CD4-positive, alpha-beta T cell (primary cell): ENCODE measurements at regions not wholly inside any gene's neighbourhood (a gene's known extent, or its start where the extent isn't known, plus 50 kb on each side); places are given as distances from the start of the nearest gene placed in this dataset.

ENCODE experiments used
- ATAC-seq: fragments of 200-7000 bp; cut with Tn5 transposase; one replicate; pipeline ENCODE4 v1.10.0; 2022; ENCODE audit warnings: mild to moderate bottlenecking; ENCODE audit not compliant: poor library complexity
- CTCF ChIA-PET: fragments of 350-600 bp; sonication (Branson Sonifier 250); formaldehyde crosslinking; loops from one replicate; lab custom pipeline; 2021; ENCODE audit warnings: antibody characterized with exemption, inconsistent platforms; lab: Charles Lee
- POLR2A ChIA-PET: fragments of 350-600 bp; sonication (Branson Sonifier 250); formaldehyde crosslinking; loops from one replicate; lab custom pipeline; 2021; ENCODE audit warnings: antibody characterized with exemption, inconsistent platforms; lab: Charles Lee
- DNase-seq, 14 experiments: peaks; one replicate each; pipeline ENCODE4 v3.0.0-alpha.2; 2013 to 2020; ENCODE audit warnings: mixed read lengths in 2 of 14
- H3K27ac ChIP-seq, 2 donors: one replicate each; pipeline versions ENCODE4 v1.5.1 to v1.7.0; 2013; ENCODE audit warnings: low read length in 2 of 2, low read depth in 1 of 2, mild to moderate bottlenecking in 1 of 2
- H3K27me3 ChIP-seq, 2 experiments: 1 replicate in 1 of 2; 2 replicates in 1 of 2; pipeline versions ENCODE4 v1.6.1 to v1.7.0; 2013; ENCODE audit warnings: low read length in 2 of 2, control low read depth in 1 of 2, mild to moderate bottlenecking in 1 of 2, moderate library complexity in 1 of 2; ENCODE audit not compliant: insufficient read depth in 2 of 2, control insufficient read depth in 1 of 2
- H3K36me3 ChIP-seq: one replicate; pipeline ENCODE4 v1.6.1; 2013; ENCODE audit warnings: low read length, control low read depth; ENCODE audit not compliant: insufficient read depth
- H3K4me1 ChIP-seq: one replicate; pipeline ENCODE4 v1.6.1; 2013; ENCODE audit warnings: low read length, control low read depth; ENCODE audit not compliant: insufficient read depth
- H3K4me3 ChIP-seq: one replicate; pipeline ENCODE4 v1.5.1; 2013; ENCODE audit warnings: mild to moderate bottlenecking, low read length, moderate library complexity
- H3K9me3 ChIP-seq, 2 experiments: 1 replicate in 1 of 2; 2 replicates in 1 of 2; pipeline versions ENCODE4 v1.6.1 to v1.7.0; 2013; ENCODE audit warnings: low read length in 2 of 2, mild to moderate bottlenecking in 2 of 2, control low read depth in 1 of 2, moderate library complexity in 1 of 2; ENCODE audit not compliant: control insufficient read depth in 1 of 2, insufficient read depth in 1 of 2
- H3K27ac Mint-ChIP-seq: one replicate; pipeline ENCODE4 v1.8.0; 2020; ENCODE audit warnings: mixed read lengths
- H3K27me3 Mint-ChIP-seq: one replicate; pipeline ENCODE4 v1.8.0; 2021; ENCODE audit warnings: mixed read lengths
- H3K36me3 Mint-ChIP-seq: one replicate; pipeline ENCODE4 v1.8.0; 2021; ENCODE audit warnings: low read depth, mixed read lengths
- H3K4me1 Mint-ChIP-seq: one replicate; pipeline ENCODE4 v1.8.0; 2021; ENCODE audit warnings: low read depth, mixed read lengths
- H3K4me3 Mint-ChIP-seq: one replicate; pipeline ENCODE4 v1.8.0; 2020; ENCODE audit warnings: mild to moderate bottlenecking, mixed read lengths
- H3K9me3 Mint-ChIP-seq: one replicate; pipeline ENCODE4 v1.8.0; 2020; ENCODE audit warnings: mixed read lengths
- intact Hi-C, 2 experiments: fragments of 100-400 bp; cut with DNase I in 1 of 2; cut with micrococcal nuclease in 1 of 2; formaldehyde crosslinking; loops; one replicate each; pipeline versions ENCODE4 v1.15.1 to v1.9.0; 2023 to 2025; cut with DNase I, micrococcal nuclease
- TF ChIP-seq, protein P1 (sequence below): fragments of 200-600 bp; IDR thresholded peaks from one replicate; pipeline ENCODE4 v1.8.0; 2022; ENCODE audit warnings: antibody characterized with exemption, mild to moderate bottlenecking

DNA sequence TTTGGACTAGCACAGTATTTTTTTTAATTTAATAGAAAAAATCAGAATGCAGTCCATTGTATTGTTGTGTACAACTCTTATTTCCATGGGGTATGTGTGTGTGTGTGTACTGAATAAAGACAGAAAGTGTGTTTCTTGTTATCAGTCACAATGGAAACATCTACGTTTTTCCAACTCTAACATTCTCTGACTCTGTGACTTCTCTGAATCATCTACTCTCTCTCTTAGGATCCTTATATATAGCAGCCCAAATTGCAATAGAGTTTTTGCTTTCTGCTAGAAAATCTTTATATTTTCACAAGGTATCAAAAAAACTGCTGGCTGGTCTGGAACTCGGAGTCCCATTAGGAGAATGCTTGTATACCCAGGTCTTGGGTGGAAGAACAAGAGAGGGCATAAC, 138.9 kb upstream of the ARID2 start:
- TF ChIP-seq, protein P1, sequence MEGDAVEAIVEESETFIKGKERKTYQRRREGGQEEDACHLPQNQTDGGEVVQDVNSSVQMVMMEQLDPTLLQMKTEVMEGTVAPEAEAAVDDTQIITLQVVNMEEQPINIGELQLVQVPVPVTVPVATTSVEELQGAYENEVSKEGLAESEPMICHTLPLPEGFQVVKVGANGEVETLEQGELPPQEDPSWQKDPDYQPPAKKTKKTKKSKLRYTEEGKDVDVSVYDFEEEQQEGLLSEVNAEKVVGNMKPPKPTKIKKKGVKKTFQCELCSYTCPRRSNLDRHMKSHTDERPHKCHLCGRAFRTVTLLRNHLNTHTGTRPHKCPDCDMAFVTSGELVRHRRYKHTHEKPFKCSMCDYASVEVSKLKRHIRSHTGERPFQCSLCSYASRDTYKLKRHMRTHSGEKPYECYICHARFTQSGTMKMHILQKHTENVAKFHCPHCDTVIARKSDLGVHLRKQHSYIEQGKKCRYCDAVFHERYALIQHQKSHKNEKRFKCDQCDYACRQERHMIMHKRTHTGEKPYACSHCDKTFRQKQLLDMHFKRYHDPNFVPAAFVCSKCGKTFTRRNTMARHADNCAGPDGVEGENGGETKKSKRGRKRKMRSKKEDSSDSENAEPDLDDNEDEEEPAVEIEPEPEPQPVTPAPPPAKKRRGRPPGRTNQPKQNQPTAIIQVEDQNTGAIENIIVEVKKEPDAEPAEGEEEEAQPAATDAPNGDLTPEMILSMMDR: no peak
- ChIA-PET CTCF (no interaction called here), POLR2A (no interaction called here)
- peaks cover 0 to 7% of the 10 kb centered on the region in 2 experiments for H3K9me3 ChIP-seq
- H3K4me1 ChIP-seq: no peaks in the 10 kb centered on the region
- intact Hi-C loops: no loop called here
- Mint-ChIP-seq H3K4me3 (no peak overlapping the region), H3K4me1 (no peaks in the 10 kb centered on the region), H3K27me3 (no peaks in the 10 kb centered on the region), H3K27ac (no peak overlapping the region), H3K9me3 (no peaks in the 10 kb centered on the region), H3K36me3 (no peaks in the 10 kb centered on the region)
- no peaks in the 10 kb centered on the region for H3K36me3 ChIP-seq
- no peak overlapping the region for H3K4me3 ChIP-seq
- no peak for ATAC-seq
- no peaks in the 10 kb centered on the region for H3K27me3 ChIP-seq
- H3K27ac ChIP-seq: no peak overlapping the region
- no peak for DNase-seq

DNA sequence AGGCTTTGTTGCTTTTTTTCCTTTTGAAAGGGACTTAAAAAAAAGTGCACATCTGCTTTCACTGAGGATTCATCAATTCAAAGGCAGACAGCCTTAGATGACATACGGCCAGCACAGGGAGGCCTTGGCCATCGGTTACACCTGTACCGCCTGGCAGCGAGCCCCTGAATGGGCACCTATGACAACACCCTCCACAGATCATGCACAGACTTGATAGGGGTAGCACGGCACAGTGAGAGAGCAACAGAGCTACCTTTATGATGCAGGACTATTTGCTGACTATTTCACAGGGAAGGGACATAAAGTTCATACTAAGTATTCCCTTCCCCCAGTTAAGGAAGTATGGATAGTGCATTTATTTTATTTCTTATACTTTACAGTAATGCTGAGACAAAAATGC, 137.9 kb upstream of the ARID2 start:
- H3K4me3 Mint-ChIP-seq: no peak overlapping the region
- H3K36me3 Mint-ChIP-seq: no peaks in the 10 kb centered on the region
- intact Hi-C loops: no loop called here

DNA sequence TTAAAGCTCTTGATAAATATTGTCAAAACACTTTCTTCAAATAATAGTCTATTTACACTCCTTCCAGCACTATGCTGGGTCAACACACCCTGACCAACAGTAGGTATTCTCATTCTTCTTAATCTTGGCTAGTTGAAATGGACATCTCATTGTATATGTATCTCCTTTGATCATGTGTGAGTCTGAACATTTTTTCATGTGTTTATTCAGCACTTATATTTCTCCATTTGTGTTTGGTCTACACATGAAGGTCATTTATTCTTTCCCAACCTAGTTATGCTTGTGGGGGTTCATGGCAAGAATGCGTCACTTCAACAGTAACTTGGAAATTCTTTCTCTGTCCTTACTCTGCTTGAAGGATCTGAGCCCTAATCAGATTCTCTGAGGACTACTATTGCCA, 133.1 kb upstream of the ARID2 start:
- Histone ChIP-seq H3K4me1 (no peaks in the 10 kb centered on the region), H3K27ac (no peak overlapping the region), H3K4me3 (no peak overlapping the region), H3K36me3 (no peaks in the 10 kb centered on the region), H3K27me3 (no peaks in the 10 kb centered on the region), H3K9me3 (no peaks in the 10 kb centered on the region)
- no peaks in the 10 kb centered on the region for H3K4me1 Mint-ChIP-seq
- intact Hi-C loops: no loop called here
- no peak for ATAC-seq
- CTCF ChIA-PET: no interaction called here
- H3K4me3 Mint-ChIP-seq: no peak overlapping the region
- H3K27me3 Mint-ChIP-seq: peaks cover 7% of the 10 kb centered on the region
- no peaks in the 10 kb centered on the region for H3K9me3 Mint-ChIP-seq
- H3K27ac Mint-ChIP-seq: no peak overlapping the region
- TF ChIP-seq, protein P1: no peak
- H3K36me3 Mint-ChIP-seq: no peaks in the 10 kb centered on the region
- no peak for DNase-seq
- POLR2A ChIA-PET: no interaction called here

More for the DNA sequence above, 137.9 kb upstream of the ARID2 start:
- Mint-ChIP-seq H3K9me3 (no peaks in the 10 kb centered on the region), H3K27me3 (no peaks in the 10 kb centered on the region), H3K27ac (no peak overlapping the region), H3K4me1 (no peaks in the 10 kb centered on the region)
- ATAC-seq (no peak), DNase-seq (no peak)
- Histone ChIP-seq H3K4me3 (no peak overlapping the region), H3K9me3 (peaks cover 0 to under 1% of the 10 kb centered on the region in 2 experiments), H3K36me3 (no peaks in the 10 kb centered on the region), H3K4me1 (no peaks in the 10 kb centered on the region), H3K27ac (no peak overlapping the region), H3K27me3 (no peaks in the 10 kb centered on the region)
- ChIA-PET CTCF (interaction anchor here (1.0 kb wide), 1 partner anchor 48 kb away, joined by 3 read pairs; no protein-coding TSS in a partner anchor), POLR2A (no interaction called here)
- TF ChIP-seq, protein P1: no peak
